Mucosa of descending colon (tissue), 3 donors: ENCODE measurements at regions not wholly inside any gene's neighbourhood (a gene's known extent, or its start where the extent isn't known, plus 50 kb on each side); places are given as distances from the start of the nearest gene placed in this dataset.

ENCODE experiments used
- ATAC-seq: fragments of 200-7000 bp; cut with Tn5 transposase; one replicate; pipeline ENCODE4 v1.9.1; 2020; ENCODE audit warnings: mild to moderate bottlenecking, moderate library complexity
- DNase-seq, 3 donors: peaks; one replicate each; pipeline ENCODE4 v3.0.0-alpha.2; 2020
- H3K36me3 ChIP-seq: fragments of 200-600 bp; one replicate; pipeline ENCODE4 v1.8.0; 2021; ENCODE audit warnings: low read depth, mild to moderate bottlenecking
- H3K4me1 ChIP-seq: fragments of 200-600 bp; one replicate; pipeline ENCODE4 v1.8.0; 2021; ENCODE audit warnings: low read depth, mild to moderate bottlenecking
- H3K4me3 ChIP-seq: fragments of 200-600 bp; one replicate; pipeline ENCODE4 v1.8.0; 2021; ENCODE audit warnings: mild to moderate bottlenecking
- H3K9me3 ChIP-seq: fragments of 200-600 bp; one replicate; pipeline ENCODE4 v1.8.0; 2021; ENCODE audit warnings: mild to moderate bottlenecking
- intact Hi-C, 2 donors: fragments of 100-400 bp; cut with DNase I in 1 of 2; cut with micrococcal nuclease in 1 of 2; formaldehyde crosslinking; loops; one replicate each; pipeline versions ENCODE4 v1.11.0 to v1.11.1; 2022; cut with DNase I, micrococcal nuclease
- TF ChIP-seq, protein P1 (sequence below): fragments of 200-600 bp; IDR thresholded peaks from one replicate; pipeline ENCODE4 v1.8.0; 2022; ENCODE audit warnings: antibody characterized with exemption, mild to moderate bottlenecking
- donor health status: DM: no; HTN: no; CAD: no; lungs with moderate emphysema.
- donor health status: DM: no; HTN: no; CAD: no.
- donor health status: DM: no; HTN: yes; CAD: no.

DNA sequence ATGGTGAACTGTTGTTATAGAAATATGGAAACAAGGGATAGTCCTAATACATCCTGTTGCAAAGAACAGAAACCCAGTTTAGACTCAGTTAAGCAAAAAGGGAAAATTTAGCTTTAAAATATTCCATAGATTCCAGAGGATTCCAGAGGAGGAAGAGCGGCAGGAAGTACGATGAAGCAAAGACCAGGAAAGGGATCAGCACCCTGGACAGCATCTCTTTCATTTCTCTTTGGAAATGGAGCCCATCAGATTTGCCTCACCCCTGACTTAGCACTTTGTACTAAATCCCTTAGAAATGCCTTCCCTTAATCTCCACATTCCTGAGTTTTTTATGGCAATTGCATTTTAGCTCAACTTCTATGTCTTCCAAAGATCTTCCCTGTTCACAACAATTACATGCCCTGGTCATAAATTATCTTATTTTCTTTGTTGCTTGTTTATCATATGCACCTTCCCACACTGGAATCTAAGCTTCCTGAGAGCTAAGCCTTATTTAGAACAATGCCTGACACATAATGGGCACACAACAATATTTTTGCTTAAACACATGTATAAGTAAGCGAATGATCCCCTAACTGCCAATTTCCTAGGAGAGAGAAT, 150.0 kb upstream of the RBFOX1 start:
- DNase-seq, result peak in 1 of 3 donors; percentile 4
- no peak for ATAC-seq
- Histone ChIP-seq H3K4me3 (no peak overlapping the region), H3K9me3 (no peaks in the 10 kb centered on the region), H3K36me3 (no peaks in the 10 kb centered on the region), H3K4me1 (no peaks in the 10 kb centered on the region)
- TF ChIP-seq, protein P1, sequence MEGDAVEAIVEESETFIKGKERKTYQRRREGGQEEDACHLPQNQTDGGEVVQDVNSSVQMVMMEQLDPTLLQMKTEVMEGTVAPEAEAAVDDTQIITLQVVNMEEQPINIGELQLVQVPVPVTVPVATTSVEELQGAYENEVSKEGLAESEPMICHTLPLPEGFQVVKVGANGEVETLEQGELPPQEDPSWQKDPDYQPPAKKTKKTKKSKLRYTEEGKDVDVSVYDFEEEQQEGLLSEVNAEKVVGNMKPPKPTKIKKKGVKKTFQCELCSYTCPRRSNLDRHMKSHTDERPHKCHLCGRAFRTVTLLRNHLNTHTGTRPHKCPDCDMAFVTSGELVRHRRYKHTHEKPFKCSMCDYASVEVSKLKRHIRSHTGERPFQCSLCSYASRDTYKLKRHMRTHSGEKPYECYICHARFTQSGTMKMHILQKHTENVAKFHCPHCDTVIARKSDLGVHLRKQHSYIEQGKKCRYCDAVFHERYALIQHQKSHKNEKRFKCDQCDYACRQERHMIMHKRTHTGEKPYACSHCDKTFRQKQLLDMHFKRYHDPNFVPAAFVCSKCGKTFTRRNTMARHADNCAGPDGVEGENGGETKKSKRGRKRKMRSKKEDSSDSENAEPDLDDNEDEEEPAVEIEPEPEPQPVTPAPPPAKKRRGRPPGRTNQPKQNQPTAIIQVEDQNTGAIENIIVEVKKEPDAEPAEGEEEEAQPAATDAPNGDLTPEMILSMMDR, result no peak
- intact Hi-C loops, result no loop called here

DNA sequence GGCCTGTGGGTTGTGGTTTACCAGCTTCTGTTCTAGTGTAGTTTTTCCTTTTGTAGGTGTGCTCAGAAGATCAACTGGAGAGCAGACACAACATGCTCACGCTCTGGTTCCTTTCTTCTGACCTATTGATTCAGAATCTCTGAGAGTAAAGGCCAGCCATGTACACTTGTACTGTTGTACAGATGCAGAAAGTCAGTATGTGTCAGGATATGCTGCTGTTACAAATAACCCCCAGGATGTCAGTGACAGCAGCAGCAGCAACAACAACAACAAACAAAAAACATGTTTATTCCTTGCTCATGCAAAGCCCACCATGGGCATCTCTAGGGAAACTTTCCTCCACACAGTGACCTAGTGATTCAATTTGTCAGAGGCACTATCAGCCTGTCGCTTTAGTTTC, 154.8 kb upstream of the RBFOX1 start:
- no peaks in the 10 kb centered on the region for H3K4me1 ChIP-seq
- intact Hi-C loops, result no loop called here
- H3K4me3 ChIP-seq, result no peak overlapping the region
- H3K36me3 ChIP-seq, result no peaks in the 10 kb centered on the region
- DNase-seq, result no peak
- no peaks in the 10 kb centered on the region for H3K9me3 ChIP-seq
- TF ChIP-seq, protein P1, result no peak
- ATAC-seq, result no peak

DNA sequence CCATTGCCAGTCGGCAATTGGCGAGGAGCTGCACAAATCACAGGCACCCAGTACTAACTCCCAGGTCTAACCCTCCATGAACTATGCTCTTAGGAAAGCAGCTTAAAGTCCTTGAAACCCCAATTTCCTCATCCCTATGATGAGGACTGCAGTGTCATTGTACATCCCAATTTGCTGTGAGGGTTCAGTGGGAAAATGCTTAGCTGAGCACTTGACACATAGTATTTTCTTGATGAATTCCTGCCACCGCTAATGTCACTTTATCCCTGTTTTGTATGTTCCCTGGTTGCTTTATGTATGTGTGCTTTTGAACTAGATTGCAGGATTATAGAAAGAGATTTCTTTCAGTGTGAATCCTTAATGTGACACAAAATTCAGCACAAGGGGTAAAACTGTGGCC, 161.5 kb upstream of the RBFOX1 start:
- no peaks in the 10 kb centered on the region for H3K36me3 ChIP-seq
- H3K4me3 ChIP-seq, result no peak overlapping the region
- TF ChIP-seq, protein P1, result no peak
- no peaks in the 10 kb centered on the region for H3K9me3 ChIP-seq
- no peaks in the 10 kb centered on the region for H3K4me1 ChIP-seq
- DNase-seq (no peak), ATAC-seq (no peak)
- intact Hi-C loops, result no loop called here

DNA sequence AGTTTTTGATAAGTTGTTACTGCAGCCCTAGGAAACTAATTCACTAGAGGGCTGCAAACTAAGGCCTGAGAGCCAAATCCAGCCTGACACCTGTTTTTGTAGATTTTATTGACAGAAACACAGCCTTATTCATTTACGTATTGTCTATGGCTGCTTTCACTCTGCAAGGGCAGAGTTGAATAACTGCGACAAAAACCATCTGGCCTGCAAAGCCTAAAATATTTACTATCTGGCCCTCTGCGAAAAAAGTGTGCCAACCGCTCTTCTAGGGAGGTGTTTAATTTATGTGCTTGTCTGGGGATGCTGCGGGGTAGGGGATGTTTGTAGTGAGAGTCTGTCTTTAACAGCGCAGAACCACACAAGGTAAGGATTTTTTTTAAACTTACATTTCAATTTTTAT, 165.0 kb upstream of the RBFOX1 start:
- H3K9me3 ChIP-seq, result no peaks in the 10 kb centered on the region
- DNase-seq (no peak), ATAC-seq (no peak)
- TF ChIP-seq, protein P1, result no peak
- no peaks in the 10 kb centered on the region for H3K4me1 ChIP-seq
- no peaks in the 10 kb centered on the region for H3K36me3 ChIP-seq
- intact Hi-C loops, result no loop called here
- H3K4me3 ChIP-seq, result no peak overlapping the region

DNA sequence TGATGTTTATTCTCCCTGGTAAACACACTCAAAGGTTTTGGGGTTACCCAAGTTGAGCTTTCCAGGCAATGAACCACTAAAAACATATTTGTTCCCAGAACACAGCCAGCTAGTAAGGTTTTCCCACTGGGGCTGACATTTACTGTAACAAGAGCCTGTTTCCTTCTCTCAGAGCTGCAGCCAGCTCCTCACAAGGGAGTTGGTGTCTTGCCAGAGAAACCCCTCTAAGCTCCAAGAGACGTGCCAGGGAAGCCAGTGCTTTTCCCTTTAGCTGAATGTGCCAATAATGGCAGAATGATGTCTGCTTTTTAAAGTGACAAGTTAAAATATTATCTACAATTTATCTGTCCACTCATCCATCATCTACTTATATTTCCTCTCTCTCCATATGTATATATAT, 170.8 kb upstream of the RBFOX1 start:
- Histone ChIP-seq H3K4me3 (no peak overlapping the region), H3K4me1 (no peaks in the 10 kb centered on the region), H3K9me3 (no peaks in the 10 kb centered on the region), H3K36me3 (no peaks in the 10 kb centered on the region)
- TF ChIP-seq, protein P1, result no peak
- ATAC-seq, result no peak
- intact Hi-C loops, result no loop called here
- no peak for DNase-seq

DNA sequence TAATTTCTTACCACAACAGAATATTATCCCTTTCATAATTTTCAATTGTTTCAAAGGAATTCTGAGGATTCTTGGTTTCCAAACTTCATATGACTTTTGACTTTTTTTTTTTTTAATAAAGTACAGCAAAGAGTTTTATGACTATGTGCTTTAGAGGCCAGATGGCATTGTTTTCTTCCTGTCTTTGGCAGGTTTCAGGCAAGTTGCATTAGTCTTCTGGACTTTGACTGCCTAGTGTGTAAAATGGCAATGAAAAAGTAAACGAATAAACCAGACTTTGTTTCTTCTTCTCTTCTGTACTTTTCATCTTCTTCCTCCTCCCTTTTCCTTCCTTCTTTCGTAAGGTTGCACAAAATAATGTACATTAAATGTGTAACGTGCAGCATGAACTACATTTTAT, 172.6 kb upstream of the RBFOX1 start:
- peak; percentile 86 for ATAC-seq
- Histone ChIP-seq H3K4me3 (no peak overlapping the region), H3K9me3 (no peaks in the 10 kb centered on the region), H3K36me3 (no peaks in the 10 kb centered on the region), H3K4me1 (no peaks in the 10 kb centered on the region)
- TF ChIP-seq, protein P1, result no peak
- no peak for DNase-seq
- intact Hi-C loops, result no loop called here
